Activated T-helper 1 cell treated with anti-CD3 and anti-CD28 coated beads, Interleukin-12 subunit alpha, Interleukin-12 subunit beta, Interleukin-2, Interleukin-4 antibody, amounts not matched to agents 30 ng/mL and 10 ng/mL and 1 ng/mL, durations not matched to agents 14 hours and 24 hours and 36 hours (primary cell): ENCODE measurements at regions not wholly inside any gene's neighbourhood (a gene's known extent, or its start where the extent isn't known, plus 50 kb on each side); places are given as distances from the start of the nearest gene placed in this dataset.
"Not testable (repeated sequence)": the region's sequence is repeated elsewhere in the genome, so short reads cannot be mapped to it uniquely, and the experiment has no call there.

Source experiments
- DNase-seq: peaks from one replicate; pipeline ENCODE4 v3.0.0; 2021; ENCODE audit warnings: low spot score
- H3K27ac Mint-ChIP-seq: one replicate; pipeline ENCODE4 v1.8.0; 2021; ENCODE audit warnings: mild to moderate bottlenecking, mixed read lengths
- H3K27me3 Mint-ChIP-seq: one replicate; pipeline ENCODE4 v1.8.0; 2022; ENCODE audit warnings: mild to moderate bottlenecking, moderate library complexity, mixed read lengths; ENCODE audit not compliant: insufficient read depth
- H3K36me3 Mint-ChIP-seq: one replicate; pipeline ENCODE4 v1.8.0; 2021; ENCODE audit warnings: low read depth, mixed read lengths
- H3K4me1 Mint-ChIP-seq: one replicate; pipeline ENCODE4 v1.8.0; 2021; ENCODE audit warnings: low read depth, mixed read lengths
- H3K4me3 Mint-ChIP-seq: one replicate; pipeline ENCODE4 v1.8.0; 2021; ENCODE audit warnings: mild to moderate bottlenecking, moderate library complexity, mixed read lengths
- H3K9me3 Mint-ChIP-seq: one replicate; pipeline ENCODE4 v1.8.0; 2021; ENCODE audit warnings: mixed read lengths
- intact Hi-C: fragments of 100-400 bp; cut with micrococcal nuclease; formaldehyde crosslinking; loops from one replicate; pipeline ENCODE4 v1.15.1; 2024

GRCh38 chr2:66125951-66126350 lies 309.0 kb upstream of the MEIS1 start:
- intact Hi-C loops = no loop called here
- no peak for DNase-seq
- Mint-ChIP-seq H3K4me1 (no peaks in the 10 kb centered on the region), H3K27ac (no peak overlapping the region), H3K9me3 (no peaks in the 10 kb centered on the region), H3K4me3 (no peak overlapping the region), H3K27me3 (no peaks in the 10 kb centered on the region), H3K36me3 (no peaks in the 10 kb centered on the region)

GRCh38 chr2:66122516-66122915 lies 312.4 kb upstream of the MEIS1 start:
- intact Hi-C loops = no loop called here
- Mint-ChIP-seq H3K4me1 (no peaks in the 10 kb centered on the region), H3K27ac (no peak overlapping the region), H3K9me3 (peaks cover 6% of the 10 kb centered on the region), H3K36me3 (no peaks in the 10 kb centered on the region), H3K4me3 (no peak overlapping the region), H3K27me3 (no peaks in the 10 kb centered on the region)
- no peak for DNase-seq

GRCh38 chr2:66121946-66122345 lies 313.0 kb upstream of the MEIS1 start:
- H3K9me3 Mint-ChIP-seq = peaks cover 6% of the 10 kb centered on the region
- H3K36me3 Mint-ChIP-seq = no peaks in the 10 kb centered on the region
- no peak overlapping the region for H3K4me3 Mint-ChIP-seq
- no peaks in the 10 kb centered on the region for H3K4me1 Mint-ChIP-seq
- intact Hi-C loops = no loop called here
- H3K27ac Mint-ChIP-seq = no peak overlapping the region
- DNase-seq = no peak
- no peaks in the 10 kb centered on the region for H3K27me3 Mint-ChIP-seq

GRCh38 chr2:66113988-66114625 lies 320.8 kb upstream of the MEIS1 start:
- DNase-seq = no peak
- Mint-ChIP-seq H3K27me3 (no peaks in the 10 kb centered on the region), H3K4me1 (no peaks in the 10 kb centered on the region), H3K4me3 (no peak overlapping the region), H3K9me3 (peaks cover 6% of the 10 kb centered on the region), H3K27ac (no peak overlapping the region), H3K36me3 (no peaks in the 10 kb centered on the region)
- intact Hi-C loops = no loop called here

- H3K4me1 Mint-ChIP-seq = no peaks in the 10 kb centered on the region
- H3K27ac Mint-ChIP-seq = no peak overlapping the region
- no peak overlapping the region for H3K4me3 Mint-ChIP-seq
- H3K36me3 Mint-ChIP-seq = no peaks in the 10 kb centered on the region
- intact Hi-C loops = no loop called here
- no peaks in the 10 kb centered on the region for H3K27me3 Mint-ChIP-seq
- DNase-seq = no peak
- no peaks in the 10 kb centered on the region for H3K9me3 Mint-ChIP-seq
Measured at GRCh38 chr2:66111706-66112105, 323.2 kb upstream of the MEIS1 start.

- no peak overlapping the region for H3K27ac Mint-ChIP-seq
- H3K4me3 Mint-ChIP-seq = no peak overlapping the region
- no peaks in the 10 kb centered on the region for H3K4me1 Mint-ChIP-seq
- intact Hi-C loops = no loop called here
- DNase-seq = no peak
- H3K9me3 Mint-ChIP-seq = no peaks in the 10 kb centered on the region
- no peaks in the 10 kb centered on the region for H3K36me3 Mint-ChIP-seq
- no peaks in the 10 kb centered on the region for H3K27me3 Mint-ChIP-seq
Measured at GRCh38 chr2:66110608-66111007, 324.3 kb upstream of the MEIS1 start.

- intact Hi-C loops = no loop called here
- Mint-ChIP-seq H3K36me3 (no peaks in the 10 kb centered on the region), H3K27me3 (no peaks in the 10 kb centered on the region), H3K27ac (no peak overlapping the region), H3K9me3 (no peaks in the 10 kb centered on the region), H3K4me3 (no peak overlapping the region), H3K4me1 (no peaks in the 10 kb centered on the region)
- DNase-seq = no peak
Measured at GRCh38 chr2:66110086-66110485, 324.8 kb upstream of the MEIS1 start.

GRCh38 chr2:66109419-66109818 lies 325.5 kb upstream of the MEIS1 start:
- Mint-ChIP-seq H3K27ac (no peak overlapping the region), H3K27me3 (no peaks in the 10 kb centered on the region), H3K36me3 (no peaks in the 10 kb centered on the region), H3K4me3 (no peak overlapping the region), H3K4me1 (no peaks in the 10 kb centered on the region), H3K9me3 (no peaks in the 10 kb centered on the region)
- no peak for DNase-seq
- intact Hi-C loops = no loop called here

- no peaks in the 10 kb centered on the region for H3K9me3 Mint-ChIP-seq
- H3K4me1 Mint-ChIP-seq = no peaks in the 10 kb centered on the region
- no peak overlapping the region for H3K4me3 Mint-ChIP-seq
- no peak for DNase-seq
- H3K27ac Mint-ChIP-seq = no peak overlapping the region
- H3K36me3 Mint-ChIP-seq = no peaks in the 10 kb centered on the region
- no peaks in the 10 kb centered on the region for H3K27me3 Mint-ChIP-seq
- intact Hi-C loops = no loop called here
Measured at GRCh38 chr2:66105066-66105753, 329.7 kb upstream of the MEIS1 start.

- Mint-ChIP-seq H3K36me3 (no peaks in the 10 kb centered on the region), H3K4me1 (no peaks in the 10 kb centered on the region), H3K4me3 (no peak overlapping the region), H3K27ac (no peak overlapping the region), H3K27me3 (no peaks in the 10 kb centered on the region), H3K9me3 (no peaks in the 10 kb centered on the region)
- intact Hi-C loops = no loop called here
- DNase-seq = no peak
Measured at GRCh38 chr2:66103581-66103980, 331.3 kb upstream of the MEIS1 start.

GRCh38 chr2:66101206-66101605 lies 333.7 kb upstream of the MEIS1 start:
- no peaks in the 10 kb centered on the region for H3K4me1 Mint-ChIP-seq
- intact Hi-C loops = no loop called here
- no peaks in the 10 kb centered on the region for H3K27me3 Mint-ChIP-seq
- H3K4me3 Mint-ChIP-seq = no peak overlapping the region
- H3K27ac Mint-ChIP-seq = no peak overlapping the region
- H3K9me3 Mint-ChIP-seq = no peaks in the 10 kb centered on the region
- no peak for DNase-seq
- no peaks in the 10 kb centered on the region for H3K36me3 Mint-ChIP-seq

GRCh38 chr2:66095820-66096345 lies 339.0 kb upstream of the MEIS1 start:
- no peaks in the 10 kb centered on the region for H3K36me3 Mint-ChIP-seq
- no peaks in the 10 kb centered on the region for H3K27me3 Mint-ChIP-seq
- peaks cover 10% of the 10 kb centered on the region for H3K9me3 Mint-ChIP-seq
- intact Hi-C loops = no loop called here
- no peak overlapping the region for H3K4me3 Mint-ChIP-seq
- no peaks in the 10 kb centered on the region for H3K4me1 Mint-ChIP-seq
- no peak for DNase-seq
- H3K27ac Mint-ChIP-seq = no peak overlapping the region

- H3K4me3 Mint-ChIP-seq, DNase-seq, H3K27ac Mint-ChIP-seq, intact Hi-C loops, H3K36me3 Mint-ChIP-seq, H3K27me3 Mint-ChIP-seq, H3K4me1 Mint-ChIP-seq: not testable (repeated sequence)
- peaks cover 18% of the 10 kb centered on the region for H3K9me3 Mint-ChIP-seq
Measured at GRCh38 chr2:66094689-66095088, 340.2 kb upstream of the MEIS1 start.
